Fibroblast of mammary gland (primary cell): ENCODE measurements at regions not wholly inside any gene's neighbourhood (a gene's known extent, or its start where the extent isn't known, plus 50 kb on each side); places are given as distances from the start of the nearest gene placed in this dataset.

Experiments
- DNase-seq: peaks from one replicate; pipeline ENCODE4 v3.0.0-alpha.2; 2010; ENCODE audit warnings: low read depth
- H3K4me3 ChIP-seq: 2 replicates; pipeline ENCODE4 v1.5.1; 2011; ENCODE audit warnings: low read depth, mild to moderate bottlenecking, low read length, moderate library complexity; ENCODE audit not compliant: control insufficient read depth
- CTCF ChIP-seq: conservative IDR thresholded peaks from 2 replicates; pipeline ENCODE4 v1.5.1; 2011; ENCODE audit warnings: low read depth, low read length, inconsistent platforms; ENCODE audit not compliant: control insufficient read depth, insufficient read depth

GRCh38 chr1:38115226-38115625, 68.6 kb upstream of the POU3F1 start:
- DNase-seq: no peak
- TF ChIP-seq CTCF: no peak
- no peak overlapping the region for H3K4me3 ChIP-seq

GRCh38 chr1:38114241-38115026, 67.8 kb upstream of the POU3F1 start:
- H3K4me3 ChIP-seq: no peak overlapping the region
- TF ChIP-seq CTCF: no peak
- DNase-seq: peak; percentile 11

GRCh38 chr1:38113159-38113666, 66.6 kb upstream of the POU3F1 start:
- H3K4me3 ChIP-seq: no peak overlapping the region
- no peak for TF ChIP-seq CTCF
- no peak for DNase-seq

GRCh38 chr1:38111589-38111988, 65.0 kb upstream of the POU3F1 start:
- no peak overlapping the region for H3K4me3 ChIP-seq
- TF ChIP-seq CTCF: no peak
- no peak for DNase-seq

- no peak for TF ChIP-seq CTCF
- no peak overlapping the region for H3K4me3 ChIP-seq
- no peak for DNase-seq
Measured at GRCh38 chr1:38105267-38105666, 58.7 kb upstream of the POU3F1 start.

- no peak overlapping the region for H3K4me3 ChIP-seq
- no peak for TF ChIP-seq CTCF
- DNase-seq: no peak
Measured at GRCh38 chr1:38102636-38103035, 56.0 kb upstream of the POU3F1 start.
